ENCODE measurements at regions not wholly inside any gene's neighbourhood (a gene's known extent, or its start where the extent isn't known, plus 50 kb on each side); places are given as distances from the start of the nearest gene placed in this dataset.
A peak's percentile ranks its signal among the peaks of the same experiment; 100 is the strongest.

DNA sequence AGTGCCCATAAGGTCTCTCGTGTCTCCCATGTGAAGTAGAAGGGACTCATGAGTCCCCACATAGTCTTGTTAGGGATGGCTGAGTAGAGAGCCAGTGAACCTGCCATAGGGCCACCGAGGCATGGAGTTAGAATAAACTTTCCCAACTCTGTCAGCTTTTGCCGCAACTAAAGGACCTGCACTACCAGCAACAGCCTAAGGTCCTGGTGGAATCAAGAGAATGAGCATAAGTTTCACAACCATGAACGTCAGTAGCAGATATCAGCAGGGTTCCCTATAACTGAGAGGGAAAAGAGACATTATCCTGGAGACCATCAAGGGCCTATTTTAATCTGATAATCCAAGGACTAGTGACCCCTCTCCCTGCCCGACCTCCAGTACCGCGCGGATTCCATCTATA lies 60.3 kb upstream of the FNDC3B start:
- Histone ChIP-seq H3K27ac (ENCODE audit: low read depth, low read length, poor library complexity, severe bottlenecking) (no peak overlapping the region), H3K9me3 (ENCODE audit: low read depth, low read length, poor library complexity, severe bottlenecking) (no peaks in the 10 kb centered on the region), H3K27me3 (replicated peaks; ENCODE audit: insufficient read depth, low read depth, low read length, poor library complexity) (no peaks in the 10 kb centered on the region), H3K4me1 (ENCODE audit: insufficient read depth, low read length, poor library complexity, severe bottlenecking) (peaks cover 8% of the 10 kb centered on the region), H3K36me3 (ENCODE audit: insufficient read depth, low read length, poor library complexity, severe bottlenecking) (no peaks in the 10 kb centered on the region), H3K4me3 (ENCODE audit: low read depth, low read length, poor library complexity, severe bottlenecking) (no peak overlapping the region)
- no peak for TF ChIP-seq EZH2 (IDR thresholded peaks at IDR 0.05; ENCODE audit: borderline replicate concordance, low read depth, low read length, poor library complexity, severe bottlenecking)
- TF ChIP-seq, protein P1, sequence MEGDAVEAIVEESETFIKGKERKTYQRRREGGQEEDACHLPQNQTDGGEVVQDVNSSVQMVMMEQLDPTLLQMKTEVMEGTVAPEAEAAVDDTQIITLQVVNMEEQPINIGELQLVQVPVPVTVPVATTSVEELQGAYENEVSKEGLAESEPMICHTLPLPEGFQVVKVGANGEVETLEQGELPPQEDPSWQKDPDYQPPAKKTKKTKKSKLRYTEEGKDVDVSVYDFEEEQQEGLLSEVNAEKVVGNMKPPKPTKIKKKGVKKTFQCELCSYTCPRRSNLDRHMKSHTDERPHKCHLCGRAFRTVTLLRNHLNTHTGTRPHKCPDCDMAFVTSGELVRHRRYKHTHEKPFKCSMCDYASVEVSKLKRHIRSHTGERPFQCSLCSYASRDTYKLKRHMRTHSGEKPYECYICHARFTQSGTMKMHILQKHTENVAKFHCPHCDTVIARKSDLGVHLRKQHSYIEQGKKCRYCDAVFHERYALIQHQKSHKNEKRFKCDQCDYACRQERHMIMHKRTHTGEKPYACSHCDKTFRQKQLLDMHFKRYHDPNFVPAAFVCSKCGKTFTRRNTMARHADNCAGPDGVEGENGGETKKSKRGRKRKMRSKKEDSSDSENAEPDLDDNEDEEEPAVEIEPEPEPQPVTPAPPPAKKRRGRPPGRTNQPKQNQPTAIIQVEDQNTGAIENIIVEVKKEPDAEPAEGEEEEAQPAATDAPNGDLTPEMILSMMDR (conservative IDR thresholded peaks at IDR 0.05; ENCODE audit: low read depth, low read length), result no peak
- ChIA-PET CTCF (interaction anchor here (0.6 kb wide), 1 partner anchor 48 kb away, joined by 7 read pairs; no protein-coding TSS in a partner anchor), POLR2A (ENCODE audit: low non-redundant PET) (no interaction called here)
- intact Hi-C loops (cut with micrococcal nuclease; ENCODE audit: unreplicated experiment), result no loop called here
- no TSS peak for BruUV-seq (replicated peaks)
- no peak for DNase-seq (ENCODE audit: low spot score)

DNA sequence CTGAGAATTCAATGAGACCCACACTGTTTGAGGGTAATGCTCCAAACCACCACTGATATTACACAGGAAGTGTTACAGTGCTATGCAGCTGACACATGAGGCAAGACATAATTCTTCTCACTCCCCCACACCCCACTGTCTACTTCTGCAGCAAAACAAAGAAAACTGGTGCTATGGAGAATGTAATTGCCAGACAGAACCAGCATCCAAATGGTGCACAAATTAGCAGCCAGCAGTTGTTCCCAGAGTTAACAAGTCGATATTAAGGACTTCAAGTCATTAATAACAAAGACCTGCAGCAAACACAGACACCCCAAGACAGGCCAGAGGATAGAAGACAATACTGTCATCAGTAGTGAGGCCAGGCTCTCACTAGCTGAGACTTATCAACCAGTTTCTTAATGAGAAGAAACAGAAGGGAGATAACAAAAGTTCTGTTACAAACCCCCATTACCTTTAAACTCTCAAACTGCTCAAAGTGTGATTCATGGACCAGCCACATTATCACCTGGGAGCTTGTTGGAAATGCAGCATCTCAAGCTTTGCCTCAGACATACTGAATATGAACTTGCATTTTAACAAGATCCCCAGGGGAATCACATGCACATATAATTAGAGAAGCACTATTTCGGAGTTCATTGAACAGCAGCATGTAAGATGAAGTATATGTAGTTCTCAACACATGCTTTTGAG lies 58.7 kb upstream of the FNDC3B start:
- no peaks in the 10 kb centered on the region for H3K27me3 ChIP-seq (replicated peaks; ENCODE audit: insufficient read depth, low read depth, low read length, poor library complexity)
- H3K4me3 ChIP-seq (ENCODE audit: low read depth, low read length, poor library complexity, severe bottlenecking), result no peak overlapping the region
- intact Hi-C loops (cut with micrococcal nuclease; ENCODE audit: unreplicated experiment), result no loop called here
- ChIA-PET POLR2A (ENCODE audit: low non-redundant PET) (no interaction called here), CTCF (no interaction called here)
- BruUV-seq (replicated peaks), result no TSS peak
- peak; percentile 24 for DNase-seq (ENCODE audit: low spot score)
- H3K27ac ChIP-seq (ENCODE audit: low read depth, low read length, poor library complexity, severe bottlenecking), result no peak overlapping the region
- H3K9me3 ChIP-seq (ENCODE audit: low read depth, low read length, poor library complexity, severe bottlenecking), result no peaks in the 10 kb centered on the region
- H3K36me3 ChIP-seq (ENCODE audit: insufficient read depth, low read length, poor library complexity, severe bottlenecking), result no peaks in the 10 kb centered on the region
- no peak for TF ChIP-seq EZH2 (IDR thresholded peaks at IDR 0.05; ENCODE audit: borderline replicate concordance, low read depth, low read length, poor library complexity, severe bottlenecking)
- TF ChIP-seq, protein P1 (conservative IDR thresholded peaks at IDR 0.05; ENCODE audit: low read depth, low read length), result no peak
- H3K4me1 ChIP-seq (ENCODE audit: insufficient read depth, low read length, poor library complexity, severe bottlenecking), result peaks cover 10% of the 10 kb centered on the region

GRCh38 chr3:171981271-171981605 lies 58.1 kb upstream of the FNDC3B start:
- Histone ChIP-seq H3K36me3 (ENCODE audit: insufficient read depth, low read length, poor library complexity, severe bottlenecking) (no peaks in the 10 kb centered on the region), H3K4me1 (ENCODE audit: insufficient read depth, low read length, poor library complexity, severe bottlenecking) (peaks cover 15% of the 10 kb centered on the region), H3K27me3 (replicated peaks; ENCODE audit: insufficient read depth, low read depth, low read length, poor library complexity) (no peaks in the 10 kb centered on the region), H3K4me3 (ENCODE audit: low read depth, low read length, poor library complexity, severe bottlenecking) (no peak overlapping the region), H3K27ac (ENCODE audit: low read depth, low read length, poor library complexity, severe bottlenecking) (no peak overlapping the region), H3K9me3 (ENCODE audit: low read depth, low read length, poor library complexity, severe bottlenecking) (no peaks in the 10 kb centered on the region)
- ChIA-PET POLR2A (ENCODE audit: low non-redundant PET) (no interaction called here), CTCF (no interaction called here)
- intact Hi-C loops (cut with micrococcal nuclease; ENCODE audit: unreplicated experiment), result no loop called here
- TF ChIP-seq, protein P1 (conservative IDR thresholded peaks at IDR 0.05; ENCODE audit: low read depth, low read length), result no peak
- no peak for TF ChIP-seq EZH2 (IDR thresholded peaks at IDR 0.05; ENCODE audit: borderline replicate concordance, low read depth, low read length, poor library complexity, severe bottlenecking)
- no TSS peak for BruUV-seq (replicated peaks)
- no peak for DNase-seq (ENCODE audit: low spot score)

All from A673 (cell line).